Iris pigment epithelial cell (primary cell): ENCODE measurements at regions not wholly inside any gene's neighbourhood (a gene's known extent, or its start where the extent isn't known, plus 50 kb on each side); places are given as distances from the start of the nearest gene placed in this dataset.
"Not testable (repeated sequence)": the region's sequence is repeated elsewhere in the genome, so short reads cannot be mapped to it uniquely, and the experiment has no call there.

Experiments used
- DNase-seq: peaks from one replicate; pipeline ENCODE4 v3.0.0-alpha.2; 2011; ENCODE audit warnings: low read depth

GRCh38 chr7:109467729-109468128 is 898.1 kb downstream of the DNAJB9 start:
- not testable (repeated sequence) for DNase-seq

- no peak for DNase-seq
Measured at GRCh38 chr7:109473172-109473571, 903.5 kb downstream of the DNAJB9 start.

- DNase-seq = no peak
Measured at GRCh38 chr7:109476409-109476808, 906.7 kb downstream of the DNAJB9 start.

GRCh38 chr7:109479388-109479787 is 909.7 kb downstream of the DNAJB9 start:
- DNase-seq = no peak

- DNase-seq = not testable (repeated sequence)
Measured at GRCh38 chr7:109490607-109491006, 920.9 kb downstream of the DNAJB9 start.

GRCh38 chr7:109497053-109497452 is 927.4 kb downstream of the DNAJB9 start:
- DNase-seq = no peak

GRCh38 chr7:109498131-109498530 is 928.5 kb downstream of the DNAJB9 start:
- DNase-seq = no peak

GRCh38 chr7:109503421-109503820 is 933.7 kb downstream of the DNAJB9 start:
- DNase-seq = no peak

- no peak for DNase-seq
Measured at GRCh38 chr7:109522585-109522984, 952.9 kb downstream of the DNAJB9 start.

GRCh38 chr7:109527833-109528232 is 958.2 kb downstream of the DNAJB9 start:
- no peak for DNase-seq

- no peak for DNase-seq
Measured at GRCh38 chr7:109529712-109530111, 960.0 kb downstream of the DNAJB9 start.

- no peak for DNase-seq
Measured at GRCh38 chr7:109532262-109532992, 962.8 kb downstream of the DNAJB9 start.

- no peak for DNase-seq
Measured at GRCh38 chr7:109545686-109546085, 976.0 kb downstream of the DNAJB9 start.

- no peak for DNase-seq
Measured at GRCh38 chr7:109549471-109550193, 980.0 kb downstream of the DNAJB9 start.

GRCh38 chr7:109552017-109552416 is 982.3 kb downstream of the DNAJB9 start:
- no peak for DNase-seq

- DNase-seq = no peak
Measured at GRCh38 chr7:109577265-109577664, 1007.6 kb downstream of the DNAJB9 start.

- no peak for DNase-seq
Measured at GRCh38 chr7:109579901-109580300, 1010.2 kb downstream of the DNAJB9 start.

GRCh38 chr7:109582211-109582610 is 1012.5 kb downstream of the DNAJB9 start:
- DNase-seq = no peak

GRCh38 chr7:109596948-109597347 is 1027.3 kb downstream of the DNAJB9 start:
- DNase-seq = not testable (repeated sequence)

GRCh38 chr7:109611656-109612055 is 1042.0 kb downstream of the DNAJB9 start:
- no peak for DNase-seq

- DNase-seq = no peak
Measured at GRCh38 chr7:109616551-109617069, 1046.9 kb downstream of the DNAJB9 start.

GRCh38 chr7:109622320-109622719 is 1052.6 kb downstream of the DNAJB9 start:
- DNase-seq = no peak

- DNase-seq = not testable (repeated sequence)
Measured at GRCh38 chr7:109632890-109633289, 1063.2 kb downstream of the DNAJB9 start.
